Sigmoid colon (tissue), 6 donors: ENCODE measurements at regions not wholly inside any gene's neighbourhood (a gene's known extent, or its start where the extent isn't known, plus 50 kb on each side); places are given as distances from the start of the nearest gene placed in this dataset.

Experiments
- DNase-seq: peaks from one replicate; pipeline ENCODE4 v3.0.0-alpha.2; 2019
- H3K27ac ChIP-seq, 4 donors: fragments of 200-600 bp; sonication (generic); one replicate each; pipeline ENCODE4 v1.5.1; 2016 to 2019; ENCODE audit warnings: mild to moderate bottlenecking in 1 of 4
- H3K27me3 ChIP-seq, 3 donors: fragments of 200-600 bp; sonication (generic); one replicate each; pipeline ENCODE4 v1.5.1; 2019; ENCODE audit warnings: mild to moderate bottlenecking in 1 of 3
- H3K36me3 ChIP-seq, 4 donors: fragments of 200-600 bp; sonication (generic); one replicate each; pipeline ENCODE4 v1.5.1; 2016 to 2019
- H3K4me1 ChIP-seq, 4 donors: fragments of 200-600 bp; sonication (generic); one replicate each; pipeline ENCODE4 v1.5.1; 2017 to 2019
- H3K4me3 ChIP-seq, 4 donors: fragments of 200-600 bp; sonication (generic); one replicate each; pipeline ENCODE4 v1.5.1; 2017 to 2019; ENCODE audit warnings: mild to moderate bottlenecking in 2 of 4, moderate library complexity in 1 of 4
- H3K9me3 ChIP-seq, 4 donors: fragments of 200-600 bp in 3 of 4; sonication (generic) in 3 of 4; one replicate each; pipeline versions ENCODE4 v1.5.1 to v1.6.1; 2013 to 2019
- EP300 ChIP-seq, 4 donors: sonication (generic); formaldehyde crosslinking; IDR thresholded peaks; one replicate each; pipeline ENCODE4 v1.6.1; 2017; ENCODE audit warnings: antibody characterized with exemption in 4 of 4
- POLR2A ChIP-seq, 2 donors: fragments of 450-650 bp; IDR thresholded peaks; one replicate each; pipeline ENCODE4 v1.6.1; 2016; ENCODE audit warnings: antibody characterized with exemption in 2 of 2, mild to moderate bottlenecking in 2 of 2, moderate library complexity in 2 of 2
- POLR2AphosphoS5 ChIP-seq, 4 donors: sonication (generic); formaldehyde crosslinking; IDR thresholded peaks; one replicate each; pipeline ENCODE4 v1.6.1; 2017; ENCODE audit warnings: antibody characterized with exemption in 4 of 4
- WGBS, 2 donors: extraction: QIAGEN DNeasy Blood & Tissue Kit; methylation state at CpG; one replicate each; pipeline ENCODE4 v1.1.7; 2013; 5-methylcytosine and 5-hydroxymethylcytosine counted together
- intact Hi-C: fragments of 100-400 bp; cut with DNase I; formaldehyde crosslinking; loops from one replicate; pipeline ENCODE4 v1.15.1; 2023
- TF ChIP-seq, protein P1 (sequence below), 4 experiments: fragments of 450-650 bp in 3 of 4; fragments of 200-600 bp in 1 of 4; IDR thresholded peaks; one replicate each; pipeline ENCODE4 v1.5.1; 2016 to 2019; ENCODE audit warnings: antibody characterized with exemption in 4 of 4, mild to moderate bottlenecking in 3 of 4, moderate library complexity in 2 of 4
- donor health status: healthy with polysubstance abuse.
- donor health status: healthy.

DNA sequence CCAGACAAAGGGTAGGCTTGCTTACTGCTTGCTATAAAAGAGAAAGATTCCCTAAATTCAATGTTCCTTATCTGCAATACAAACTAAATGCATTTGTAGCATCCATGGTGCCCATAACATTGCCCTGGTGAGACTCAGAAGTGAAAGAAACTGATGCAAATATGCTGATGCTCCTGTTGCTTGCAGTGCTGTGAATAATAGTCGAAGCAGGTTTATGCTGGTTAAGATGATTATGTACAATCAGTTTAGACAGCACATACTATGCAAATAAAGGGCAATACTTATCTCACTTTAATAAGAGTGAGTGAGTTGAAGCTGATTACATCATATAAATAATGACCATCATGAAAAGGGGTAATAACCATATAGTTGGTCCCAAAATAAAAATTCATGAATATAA, 215.5 kb downstream of the SNCAIP start:
- DNase-seq, result no peak
- Histone ChIP-seq H3K4me3 (no peak overlapping the region), H3K27me3 (no peaks in the 10 kb centered on the region), H3K4me1 (no peaks in the 10 kb centered on the region), H3K36me3 (no peaks in the 10 kb centered on the region), H3K9me3 (no peaks in the 10 kb centered on the region), H3K27ac (no peak overlapping the region)
- no peak for TF ChIP-seq POLR2AphosphoS5 (IDR thresholded peaks at IDR 0.05)
- WGBS, 2 donors, result 87 to 91% methylated on average over 1 of the region's 1 CpG
- intact Hi-C loops, result no loop called here

DNA sequence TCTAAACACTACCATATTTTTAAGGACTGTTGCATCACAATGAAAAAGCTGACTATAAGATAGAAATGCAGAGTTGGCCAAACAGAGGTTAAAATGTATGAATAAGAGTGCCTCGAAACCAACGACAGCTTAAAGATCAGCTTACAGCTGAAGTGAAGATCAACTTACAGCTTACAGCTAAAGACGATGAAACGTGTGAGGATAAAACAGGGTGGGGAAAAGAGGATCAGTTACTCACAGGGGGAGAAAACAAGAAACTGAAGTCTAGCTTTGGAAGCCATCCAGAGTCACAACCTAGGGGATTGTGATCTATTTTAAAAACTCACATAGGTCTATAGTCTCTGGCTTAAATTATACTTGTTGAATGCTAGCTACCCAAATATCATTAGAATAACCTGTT, 220.0 kb downstream of the SNCAIP start:
- DNase-seq, result no peak
- H3K4me3 ChIP-seq, result no peak overlapping the region
- WGBS, 2 donors, result 70 to 77% methylated on average over 4 of the region's 4 CpGs
- H3K27me3 ChIP-seq, result no peaks in the 10 kb centered on the region
- H3K36me3 ChIP-seq, result no peaks in the 10 kb centered on the region
- H3K27ac ChIP-seq, result no peak overlapping the region
- TF ChIP-seq POLR2AphosphoS5 (IDR thresholded peaks at IDR 0.05), result no peak
- TF ChIP-seq EP300 (IDR thresholded peaks at IDR 0.05), result no peak
- intact Hi-C loops, result no loop called here
- H3K4me1 ChIP-seq, result no peaks in the 10 kb centered on the region
- H3K9me3 ChIP-seq, result no peaks in the 10 kb centered on the region

DNA sequence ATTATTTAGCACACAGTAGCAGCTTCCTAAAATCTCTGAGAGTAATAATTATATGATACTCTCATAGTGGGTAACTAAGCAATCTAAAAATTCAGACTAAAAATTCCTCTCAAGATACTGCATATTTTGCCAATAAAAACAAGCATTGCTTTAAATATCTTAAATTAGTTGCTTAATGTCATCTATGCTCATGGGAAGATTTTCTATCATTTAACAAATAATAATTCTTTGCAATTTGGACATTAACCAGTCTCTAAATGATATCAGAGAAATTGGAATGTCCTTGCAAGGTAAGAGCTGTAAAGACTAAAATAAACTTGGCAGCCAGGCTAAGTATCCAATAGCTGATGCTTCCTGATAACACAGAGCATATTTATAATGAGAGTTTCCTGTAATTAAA, 221.8 kb downstream of the SNCAIP start:
- Histone ChIP-seq H3K27ac (no peak overlapping the region), H3K4me3 (no peak overlapping the region), H3K36me3 (no peaks in the 10 kb centered on the region), H3K9me3 (no peaks in the 10 kb centered on the region), H3K4me1 (no peaks in the 10 kb centered on the region), H3K27me3 (no peaks in the 10 kb centered on the region)
- no peak for TF ChIP-seq POLR2AphosphoS5 (IDR thresholded peaks at IDR 0.05)
- TF ChIP-seq, protein P1, sequence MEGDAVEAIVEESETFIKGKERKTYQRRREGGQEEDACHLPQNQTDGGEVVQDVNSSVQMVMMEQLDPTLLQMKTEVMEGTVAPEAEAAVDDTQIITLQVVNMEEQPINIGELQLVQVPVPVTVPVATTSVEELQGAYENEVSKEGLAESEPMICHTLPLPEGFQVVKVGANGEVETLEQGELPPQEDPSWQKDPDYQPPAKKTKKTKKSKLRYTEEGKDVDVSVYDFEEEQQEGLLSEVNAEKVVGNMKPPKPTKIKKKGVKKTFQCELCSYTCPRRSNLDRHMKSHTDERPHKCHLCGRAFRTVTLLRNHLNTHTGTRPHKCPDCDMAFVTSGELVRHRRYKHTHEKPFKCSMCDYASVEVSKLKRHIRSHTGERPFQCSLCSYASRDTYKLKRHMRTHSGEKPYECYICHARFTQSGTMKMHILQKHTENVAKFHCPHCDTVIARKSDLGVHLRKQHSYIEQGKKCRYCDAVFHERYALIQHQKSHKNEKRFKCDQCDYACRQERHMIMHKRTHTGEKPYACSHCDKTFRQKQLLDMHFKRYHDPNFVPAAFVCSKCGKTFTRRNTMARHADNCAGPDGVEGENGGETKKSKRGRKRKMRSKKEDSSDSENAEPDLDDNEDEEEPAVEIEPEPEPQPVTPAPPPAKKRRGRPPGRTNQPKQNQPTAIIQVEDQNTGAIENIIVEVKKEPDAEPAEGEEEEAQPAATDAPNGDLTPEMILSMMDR (IDR thresholded peaks at IDR 0.05), result no peak
- no peak for TF ChIP-seq POLR2A (IDR thresholded peaks at IDR 0.05)
- TF ChIP-seq EP300 (IDR thresholded peaks at IDR 0.05), result no peak
- no peak for DNase-seq
- intact Hi-C loops, result no loop called here

- H3K27ac ChIP-seq, result no peak overlapping the region
- intact Hi-C loops, result no loop called here
- H3K9me3 ChIP-seq, result no peaks in the 10 kb centered on the region
- DNase-seq, result no peak
- H3K4me3 ChIP-seq, result no peak overlapping the region
- no peaks in the 10 kb centered on the region for H3K4me1 ChIP-seq
- TF ChIP-seq EP300 (IDR thresholded peaks at IDR 0.05) (no peak), POLR2A (IDR thresholded peaks at IDR 0.05) (no peak), POLR2AphosphoS5 (IDR thresholded peaks at IDR 0.05) (no peak)
- TF ChIP-seq, protein P1 (IDR thresholded peaks at IDR 0.05), result no peak
- no peaks in the 10 kb centered on the region for H3K27me3 ChIP-seq
- WGBS, 2 donors, result 67% methylated on average over 2 of the region's 2 CpGs
- H3K36me3 ChIP-seq, result no peaks in the 10 kb centered on the region
Measured at GRCh38 chr5:122534829-122535228, 222.8 kb downstream of the SNCAIP start.

DNA sequence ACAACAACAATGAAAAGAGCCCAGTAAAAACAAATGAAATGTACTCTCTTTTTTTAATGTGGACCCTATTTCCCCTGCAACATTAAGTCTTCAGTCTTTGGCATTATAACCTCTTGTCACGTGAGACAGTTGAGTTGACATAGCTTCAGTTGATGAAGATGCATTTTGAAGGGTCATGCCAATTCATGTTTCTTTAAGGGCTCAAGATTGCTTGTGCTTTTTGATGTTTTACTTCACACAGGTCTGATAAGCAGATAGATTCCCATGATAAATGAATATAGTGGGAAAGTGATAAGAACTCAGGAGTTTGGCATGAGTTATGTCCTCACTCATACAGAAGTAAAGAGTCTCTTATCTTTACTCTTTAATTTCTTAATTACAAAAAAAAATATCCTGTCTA, 229.4 kb downstream of the SNCAIP start:
- Histone ChIP-seq H3K27me3 (no peaks in the 10 kb centered on the region), H3K36me3 (no peaks in the 10 kb centered on the region), H3K4me1 (no peaks in the 10 kb centered on the region), H3K27ac (no peak overlapping the region), H3K9me3 (no peaks in the 10 kb centered on the region), H3K4me3 (no peak overlapping the region)
- TF ChIP-seq, protein P1 (IDR thresholded peaks at IDR 0.05), result no peak
- TF ChIP-seq POLR2AphosphoS5 (IDR thresholded peaks at IDR 0.05), result no peak
- no peak for TF ChIP-seq POLR2A (IDR thresholded peaks at IDR 0.05)
- TF ChIP-seq EP300 (IDR thresholded peaks at IDR 0.05), result no peak
- DNase-seq, result no peak
- 79 to 81% methylated on average over 1 of the region's 1 CpG for WGBS, 2 donors
- intact Hi-C loops, result no loop called here

- DNase-seq, result no peak
- Histone ChIP-seq H3K4me3 (no peak overlapping the region), H3K27ac (no peak overlapping the region), H3K27me3 (no peaks in the 10 kb centered on the region), H3K9me3 (no peaks in the 10 kb centered on the region), H3K4me1 (no peaks in the 10 kb centered on the region), H3K36me3 (no peaks in the 10 kb centered on the region)
- intact Hi-C loops, result no loop called here
- no peak for TF ChIP-seq EP300 (IDR thresholded peaks at IDR 0.05)
- no peak for TF ChIP-seq POLR2AphosphoS5 (IDR thresholded peaks at IDR 0.05)
- TF ChIP-seq, protein P1 (IDR thresholded peaks at IDR 0.05), result no peak
- no peak for TF ChIP-seq POLR2A (IDR thresholded peaks at IDR 0.05)
- WGBS, 2 donors, result 88 to 89% methylated on average over 3 of the region's 3 CpGs
Measured at GRCh38 chr5:122545986-122546385, 228.9 kb upstream of the SNX2 start.
